ENCODE measurements at regions not wholly inside any gene's neighbourhood (a gene's known extent, or its start where the extent isn't known, plus 50 kb on each side); places are given as distances from the start of the nearest gene placed in this dataset.

DNA sequence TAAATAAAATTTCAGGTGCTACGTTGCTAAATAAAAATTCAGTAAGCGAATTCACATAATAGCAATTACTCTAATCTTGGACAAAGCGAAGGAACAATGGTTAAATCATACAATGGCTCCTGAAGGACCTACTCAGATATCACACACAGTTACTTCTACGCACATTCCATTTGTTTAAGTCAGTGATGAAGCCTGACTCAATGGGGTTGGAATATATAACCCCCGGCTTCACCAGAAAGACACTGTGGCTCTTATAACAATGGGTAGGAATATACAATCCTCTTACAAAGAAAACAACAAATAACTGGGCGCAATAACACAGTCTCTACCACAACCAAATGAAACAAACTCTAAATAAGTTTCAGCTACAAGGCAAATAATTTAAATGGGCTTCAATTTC lies 349.5 kb downstream of the IRS1 start:
- TF ChIP-seq TAF1 (IDR thresholded peaks at IDR 0.05; ENCODE audit: low read depth, low read length): no peak
- TF ChIP-seq SPI1 (IDR thresholded peaks at IDR 0.05; ENCODE audit: low read depth, low read length): no peak
- no peak for TF ChIP-seq POLR2A (IDR thresholded peaks at IDR 0.05; ENCODE audit: low read depth, low read length)
- no peak for TF ChIP-seq POLR2AphosphoS5 (IDR thresholded peaks at IDR 0.05; ENCODE audit: low read depth, low read length)
- no peak for TF ChIP-seq PAX5 (IDR thresholded peaks at IDR 0.05; ENCODE audit: insufficient read depth, low read length, severe bottlenecking)
- TF ChIP-seq POU2F2 (IDR thresholded peaks at IDR 0.05; ENCODE audit: low read depth, low read length): no peak
